ENCODE measurements at regions not wholly inside any gene's neighbourhood (a gene's known extent, or its start where the extent isn't known, plus 50 kb on each side); places are given as distances from the start of the nearest gene placed in this dataset.
"Not testable (repeated sequence)": the region's sequence is repeated elsewhere in the genome, so short reads cannot be mapped to it uniquely, and the experiment has no call there.

GRCh38 chr3:135596563-135596962, 369.0 kb upstream of the PPP2R3A start:
- TF ChIP-seq YY1 (IDR thresholded peaks at IDR 0.05; ENCODE audit: insufficient read depth, insufficient read length) (no peak), ZNF274 (IDR thresholded peaks at IDR 0.05; ENCODE audit: low read depth, low read length) (no peak), SUZ12 (IDR thresholded peaks at IDR 0.05; ENCODE audit: extremely low read depth, insufficient read depth, insufficient read length) (no peak)
- Histone ChIP-seq H3K4me1 (ENCODE audit: insufficient read depth, insufficient read length) (no peaks in the 10 kb centered on the region), H3K27me3 (ENCODE audit: insufficient read depth, insufficient read length) (no peaks in the 10 kb centered on the region), H3K36me3 (ENCODE audit: insufficient read depth, insufficient read length, low read length) (no peaks in the 10 kb centered on the region), H3K9me3 (ENCODE audit: insufficient read depth, low read length) (no peaks in the 10 kb centered on the region), H3K9ac (ENCODE audit: insufficient read length, low read depth) (no peak overlapping the region), H3K4me3 (ENCODE audit: insufficient read length, low read depth) (no peak overlapping the region)
- no peak for DNase-seq (ENCODE audit: low read depth, low spot score)

- H3K36me3 ChIP-seq (ENCODE audit: insufficient read depth, insufficient read length, low read length) = no peaks in the 10 kb centered on the region
- H3K9ac ChIP-seq (ENCODE audit: insufficient read length, low read depth) = no peak overlapping the region
- no peaks in the 10 kb centered on the region for H3K4me1 ChIP-seq (ENCODE audit: insufficient read depth, insufficient read length)
- no peaks in the 10 kb centered on the region for H3K9me3 ChIP-seq (ENCODE audit: insufficient read depth, low read length)
- TF ChIP-seq YY1 (IDR thresholded peaks at IDR 0.05; ENCODE audit: insufficient read depth, insufficient read length) = no peak
- no peak for TF ChIP-seq ZNF274 (IDR thresholded peaks at IDR 0.05; ENCODE audit: low read depth, low read length)
- H3K4me3 ChIP-seq (ENCODE audit: insufficient read length, low read depth) = no peak overlapping the region
- no peak for DNase-seq (ENCODE audit: low read depth, low spot score)
- no peaks in the 10 kb centered on the region for H3K27me3 ChIP-seq (ENCODE audit: insufficient read depth, insufficient read length)
Measured at GRCh38 chr3:135597855-135598254, 367.7 kb upstream of the PPP2R3A start.

- no peak for TF ChIP-seq SUZ12 (IDR thresholded peaks at IDR 0.05; ENCODE audit: extremely low read depth, insufficient read depth, insufficient read length)
- no peak for TF ChIP-seq ZNF274 (IDR thresholded peaks at IDR 0.05; ENCODE audit: low read depth, low read length)
- no peak for TF ChIP-seq YY1 (IDR thresholded peaks at IDR 0.05; ENCODE audit: insufficient read depth, insufficient read length)
- no peak for DNase-seq (ENCODE audit: low read depth, low spot score)
- H3K27me3 ChIP-seq (ENCODE audit: insufficient read depth, insufficient read length) = no peaks in the 10 kb centered on the region
- H3K9ac ChIP-seq (ENCODE audit: insufficient read length, low read depth) = no peak overlapping the region
- H3K36me3 ChIP-seq (ENCODE audit: insufficient read depth, insufficient read length, low read length) = no peaks in the 10 kb centered on the region
- no peaks in the 10 kb centered on the region for H3K4me1 ChIP-seq (ENCODE audit: insufficient read depth, insufficient read length)
- H3K9me3 ChIP-seq (ENCODE audit: insufficient read depth, low read length) = peaks cover 1% of the 10 kb centered on the region; the same call in 1 of the 2 replicates
- no peak overlapping the region for H3K4me3 ChIP-seq (ENCODE audit: insufficient read length, low read depth)
Measured at GRCh38 chr3:135598597-135598996, 366.9 kb upstream of the PPP2R3A start.

GRCh38 chr3:135604512-135604911, 361.0 kb upstream of the PPP2R3A start:
- not testable (repeated sequence) for H3K9ac ChIP-seq (ENCODE audit: insufficient read length, low read depth); H3K4me1 ChIP-seq (ENCODE audit: insufficient read depth, insufficient read length); DNase-seq (ENCODE audit: low read depth, low spot score); H3K36me3 ChIP-seq (ENCODE audit: insufficient read depth, insufficient read length, low read length); H3K27me3 ChIP-seq (ENCODE audit: insufficient read depth, insufficient read length); H3K4me3 ChIP-seq (ENCODE audit: insufficient read length, low read depth)
- H3K9me3 ChIP-seq (ENCODE audit: insufficient read depth, low read length) = peaks cover 10% of the 10 kb centered on the region

GRCh38 chr3:135618123-135618522, 347.4 kb upstream of the PPP2R3A start:
- Histone ChIP-seq H3K27me3 (ENCODE audit: insufficient read depth, insufficient read length) (no peaks in the 10 kb centered on the region), H3K9me3 (ENCODE audit: insufficient read depth, low read length) (peaks cover 2% of the 10 kb centered on the region; the same call in 1 of the 2 replicates), H3K4me1 (ENCODE audit: insufficient read depth, insufficient read length) (no peaks in the 10 kb centered on the region), H3K9ac (ENCODE audit: insufficient read length, low read depth) (no peak overlapping the region), H3K4me3 (ENCODE audit: insufficient read length, low read depth) (no peak overlapping the region), H3K36me3 (ENCODE audit: insufficient read depth, insufficient read length, low read length) (no peaks in the 10 kb centered on the region)
- no peak for TF ChIP-seq SUZ12 (IDR thresholded peaks at IDR 0.05; ENCODE audit: extremely low read depth, insufficient read depth, insufficient read length)
- no peak for TF ChIP-seq ZNF274 (IDR thresholded peaks at IDR 0.05; ENCODE audit: low read depth, low read length)
- TF ChIP-seq YY1 (IDR thresholded peaks at IDR 0.05; ENCODE audit: insufficient read depth, insufficient read length) = no peak
- DNase-seq (ENCODE audit: low read depth, low spot score) = no peak

- Histone ChIP-seq H3K27me3 (ENCODE audit: insufficient read depth, insufficient read length) (no peaks in the 10 kb centered on the region), H3K4me3 (ENCODE audit: insufficient read length, low read depth) (no peak overlapping the region), H3K9ac (ENCODE audit: insufficient read length, low read depth) (no peak overlapping the region), H3K4me1 (ENCODE audit: insufficient read depth, insufficient read length) (no peaks in the 10 kb centered on the region), H3K9me3 (ENCODE audit: insufficient read depth, low read length) (no peaks in the 10 kb centered on the region), H3K36me3 (ENCODE audit: insufficient read depth, insufficient read length, low read length) (no peaks in the 10 kb centered on the region)
- TF ChIP-seq YY1 (IDR thresholded peaks at IDR 0.05; ENCODE audit: insufficient read depth, insufficient read length) (no peak), ZNF274 (IDR thresholded peaks at IDR 0.05; ENCODE audit: low read depth, low read length) (no peak), SUZ12 (IDR thresholded peaks at IDR 0.05; ENCODE audit: extremely low read depth, insufficient read depth, insufficient read length) (no peak)
- no peak for DNase-seq (ENCODE audit: low read depth, low spot score)
Measured at GRCh38 chr3:135621184-135621920, 344.2 kb upstream of the PPP2R3A start.

GRCh38 chr3:135622215-135622614, 343.3 kb upstream of the PPP2R3A start:
- H3K4me3 ChIP-seq (ENCODE audit: insufficient read length, low read depth) = no peak overlapping the region
- no peaks in the 10 kb centered on the region for H3K9me3 ChIP-seq (ENCODE audit: insufficient read depth, low read length)
- DNase-seq (ENCODE audit: low read depth, low spot score) = no peak
- no peak overlapping the region for H3K9ac ChIP-seq (ENCODE audit: insufficient read length, low read depth)
- TF ChIP-seq ZNF274 (IDR thresholded peaks at IDR 0.05; ENCODE audit: low read depth, low read length) (no peak), YY1 (IDR thresholded peaks at IDR 0.05; ENCODE audit: insufficient read depth, insufficient read length) (no peak), SUZ12 (IDR thresholded peaks at IDR 0.05; ENCODE audit: extremely low read depth, insufficient read depth, insufficient read length) (no peak)
- no peaks in the 10 kb centered on the region for H3K4me1 ChIP-seq (ENCODE audit: insufficient read depth, insufficient read length)
- H3K36me3 ChIP-seq (ENCODE audit: insufficient read depth, insufficient read length, low read length) = no peaks in the 10 kb centered on the region
- H3K27me3 ChIP-seq (ENCODE audit: insufficient read depth, insufficient read length) = no peaks in the 10 kb centered on the region

Measured in NT2/D1 (cell line).